Lower leg skin (tissue), 4 donors: ENCODE measurements at regions not wholly inside any gene's neighbourhood (a gene's known extent, or its start where the extent isn't known, plus 50 kb on each side); places are given as distances from the start of the nearest gene placed in this dataset.
"Not testable (repeated sequence)": the region's sequence is repeated elsewhere in the genome, so short reads cannot be mapped to it uniquely, and the experiment has no call there.

Source experiments
- DNase-seq, 2 donors: peaks; one replicate each; pipeline ENCODE4 v3.0.0-alpha.2; 2019; ENCODE audit warnings: low spot score in 2 of 2
- H3K4me3 ChIP-seq: fragments of 200-600 bp; sonication (generic); 2 replicates; pipeline ENCODE4 v1.5.1; 2017; ENCODE audit warnings: mild to moderate bottlenecking, low read depth; ENCODE audit not compliant: poor library complexity, severe bottlenecking
- CTCF ChIP-seq, 3 donors: fragments of 450-650 bp; IDR thresholded peaks; one replicate each; pipeline ENCODE4 v1.5.1; 2016; ENCODE audit warnings: antibody characterized with exemption in 3 of 3, mild to moderate bottlenecking in 3 of 3, moderate library complexity in 2 of 3
- POLR2A ChIP-seq, 2 donors: fragments of 450-650 bp; IDR thresholded peaks; one replicate each; pipeline ENCODE4 v1.6.1; 2016 to 2017; ENCODE audit warnings: antibody characterized with exemption in 2 of 2, mild to moderate bottlenecking in 1 of 2, moderate library complexity in 1 of 2
- WGBS, 2 donors: methylation state at CpG; one replicate each; pipeline ENCODE4 v1.1.5; 2018; 5-methylcytosine and 5-hydroxymethylcytosine counted together
- intact Hi-C: fragments of 100-400 bp; cut with DNase I; formaldehyde crosslinking; loops from one replicate; pipeline ENCODE4 v1.15.0; 2023; ENCODE audit warnings: low total_unique reads

- 63 to 68% methylated on average over 8 of the region's 8 CpGs for WGBS, 2 donors
- H3K4me3 ChIP-seq, result no peak overlapping the region
- no peak for DNase-seq
- TF ChIP-seq CTCF (IDR thresholded peaks at IDR 0.05) (no peak), POLR2A (IDR thresholded peaks at IDR 0.05) (no peak)
- intact Hi-C loops, result no loop called here
These were observed 253.1 kb upstream of the BTG1 start for GRCh38 chr12:92398565-92399309.

DNA sequence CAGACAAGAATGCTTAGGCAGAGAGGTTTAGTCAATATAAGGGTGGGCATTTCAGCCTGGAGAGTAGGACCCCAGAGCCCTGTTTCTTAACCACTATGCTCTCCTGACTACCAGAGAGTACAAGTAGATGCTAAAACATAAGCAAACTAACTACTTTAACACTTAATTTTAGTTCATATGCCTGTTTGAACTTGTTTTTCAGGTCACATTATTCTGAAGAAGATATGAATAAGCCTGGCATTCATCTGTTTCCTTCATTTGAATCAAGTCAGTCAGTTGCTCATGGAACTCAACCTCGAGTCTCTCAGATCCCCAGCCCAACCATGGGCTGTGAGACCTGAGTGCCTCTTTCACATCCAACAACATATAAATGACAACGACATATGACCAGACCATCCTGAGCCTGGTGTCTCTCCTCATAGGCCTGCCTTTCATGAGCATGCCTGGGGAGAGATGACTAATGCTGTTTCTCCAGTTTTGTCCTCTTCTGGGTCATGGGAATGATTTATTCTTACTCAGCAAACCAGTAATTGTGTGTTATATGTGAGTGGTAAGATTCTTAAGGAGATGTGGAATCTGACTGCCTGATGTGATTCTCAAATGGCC lies 251.1 kb upstream of the BTG1 start:
- H3K4me3 ChIP-seq, result no peak overlapping the region
- TF ChIP-seq CTCF (IDR thresholded peaks at IDR 0.05) (no peak), POLR2A (IDR thresholded peaks at IDR 0.05) (no peak)
- intact Hi-C loops, result no loop called here
- 24 to 42% methylated on average over 2 of the region's 2 CpGs for WGBS, 2 donors
- DNase-seq, result peak in 1 of 2 donors; percentile 35

DNA sequence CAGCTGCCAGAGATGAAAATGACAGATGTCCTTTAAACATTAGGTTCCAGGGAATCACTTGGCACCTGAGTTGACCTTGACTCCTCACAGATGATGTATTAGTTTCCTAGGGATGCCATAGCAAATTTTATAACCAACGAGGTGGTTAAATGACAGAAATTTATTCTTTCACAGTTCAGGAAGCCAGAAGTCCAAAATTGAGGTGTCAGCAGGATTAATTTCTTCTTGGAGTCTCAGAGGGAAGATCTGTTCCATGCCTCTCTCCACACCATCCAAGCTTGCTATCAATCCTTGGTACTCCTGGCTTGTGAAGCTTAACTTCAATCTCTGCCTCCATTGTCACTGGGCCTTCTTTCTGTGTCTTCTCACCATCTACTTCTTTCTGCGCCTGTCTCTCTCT lies 249.7 kb upstream of the BTG1 start:
- intact Hi-C loops, result no loop called here
- DNase-seq, result no peak
- WGBS, 2 donors, result 93 to 94% methylated on average over 2 of the region's 2 CpGs
- no peak for TF ChIP-seq POLR2A (IDR thresholded peaks at IDR 0.05)
- TF ChIP-seq CTCF (IDR thresholded peaks at IDR 0.05), result no peak
- H3K4me3 ChIP-seq, result no peak overlapping the region

DNA sequence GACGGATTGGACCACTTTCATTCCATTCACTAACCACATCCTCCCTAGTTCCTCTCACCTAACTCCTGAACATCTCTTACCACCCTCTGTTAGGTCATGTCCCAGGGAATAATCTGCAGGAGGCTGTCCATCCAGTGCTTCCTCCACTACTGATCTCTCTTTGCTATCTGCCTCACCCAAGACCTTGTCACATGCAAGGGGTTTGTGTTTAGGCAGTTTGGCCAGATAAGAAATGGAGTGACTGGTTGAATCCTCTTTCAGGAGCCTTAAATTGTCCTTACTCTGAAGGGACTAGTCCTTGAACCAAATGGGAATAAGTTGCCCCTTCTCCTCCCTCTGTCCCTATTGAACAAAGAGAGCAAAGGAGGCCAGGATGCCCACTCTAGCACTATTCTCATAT lies 249.2 kb upstream of the BTG1 start:
- no peak for DNase-seq
- intact Hi-C loops, result no loop called here
- 97% methylated on average over 1 of the region's 1 CpG for WGBS, 2 donors
- TF ChIP-seq CTCF (IDR thresholded peaks at IDR 0.05), result no peak
- TF ChIP-seq POLR2A (IDR thresholded peaks at IDR 0.05), result no peak
- H3K4me3 ChIP-seq, result no peak overlapping the region

DNA sequence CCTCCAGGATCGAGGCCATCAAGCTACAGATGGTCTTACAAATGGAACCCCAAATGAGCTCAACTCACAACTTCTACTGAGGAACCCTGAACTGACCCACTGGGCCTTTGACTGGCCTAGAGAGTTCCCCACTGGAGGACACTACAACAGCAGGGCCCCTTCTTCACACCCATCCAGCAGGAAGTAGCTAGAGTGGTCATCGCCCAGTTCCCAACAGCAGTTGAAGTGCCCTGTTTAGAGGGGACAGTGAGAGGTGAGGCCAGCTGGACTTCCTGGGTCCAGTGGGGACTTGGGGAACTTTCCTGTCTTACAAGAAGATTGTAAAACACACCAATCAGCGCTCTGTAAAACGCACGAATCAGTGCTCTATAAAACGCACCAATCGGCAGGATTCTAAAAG lies 247.9 kb upstream of the BTG1 start:
- WGBS, 2 donors, result 89 to 99% methylated on average over 7 of the region's 7 CpGs
- intact Hi-C loops, result no loop called here

GRCh38 chr12:92391726-92392125 lies 246.1 kb upstream of the BTG1 start:
- 96 to 100% methylated on average over 1 of the region's 1 CpG for WGBS, 2 donors
- intact Hi-C loops, DNase-seq: not testable (repeated sequence)

More for the DNA sequence above, 247.9 kb upstream of the BTG1 start:
- H3K4me3 ChIP-seq, result no peak overlapping the region
- DNase-seq, result no peak
- TF ChIP-seq POLR2A (IDR thresholded peaks at IDR 0.05), result no peak
- TF ChIP-seq CTCF (IDR thresholded peaks at IDR 0.05), result no peak

More at GRCh38 chr12:92391726-92392125, 246.1 kb upstream of the BTG1 start:
- not testable (repeated sequence) for H3K4me3 ChIP-seq
